A673 (cell line): ENCODE measurements at regions not wholly inside any gene's neighbourhood (a gene's known extent, or its start where the extent isn't known, plus 50 kb on each side); places are given as distances from the start of the nearest gene placed in this dataset.

Experiments used
- BruUV-seq: library from RNA; stranded (reverse); fragments of 400-500 nt; replicated peaks from 2 replicates; lab custom pipeline; 2021; lab: Mats Ljungman, UMichigan
- CTCF ChIA-PET: fragments of 300-600 bp; sonication (Branson Sonifier 250); formaldehyde crosslinking; loops from one replicate; lab custom pipeline; 2022; ENCODE audit warnings: antibody characterized with exemption; lab: Charles Lee
- POLR2A ChIA-PET: fragments of 300-600 bp; sonication (Branson Sonifier 250); formaldehyde crosslinking; loops from one replicate; lab custom pipeline; 2022; ENCODE audit warnings: antibody characterized with exemption; ENCODE audit not compliant: low non-redundant PET; lab: Charles Lee
- DNase-seq: peaks from one replicate; pipeline ENCODE4 v3.0.0-alpha.2; 2015; ENCODE audit warnings: low spot score
- H3K27ac ChIP-seq: fragments of 200-600 bp; sonication (generic); 2 replicates; pipeline ENCODE4 v1.5.1; 2016; ENCODE audit warnings: mixed run types, low read depth, mild to moderate bottlenecking, mixed read lengths, antibody characterized with exemption, low read length; ENCODE audit not compliant: poor library complexity, severe bottlenecking
- H3K27me3 ChIP-seq: fragments of 200-600 bp; sonication (generic); replicated peaks from 2 replicates; pipeline ENCODE4 v1.6.1; 2017; ENCODE audit warnings: mixed run types, low read depth, mild to moderate bottlenecking, mixed read lengths, antibody characterized with exemption, low read length; ENCODE audit not compliant: insufficient read depth, poor library complexity
- H3K36me3 ChIP-seq: fragments of 200-600 bp; sonication (generic); 2 replicates; pipeline ENCODE4 v1.6.1; 2016; ENCODE audit warnings: mixed run types, mild to moderate bottlenecking, mixed read lengths, antibody characterized with exemption, low read length; ENCODE audit not compliant: insufficient read depth, poor library complexity, severe bottlenecking
- H3K4me1 ChIP-seq: fragments of 200-600 bp; sonication (generic); 2 replicates; pipeline ENCODE4 v1.6.1; 2017; ENCODE audit warnings: mixed run types, mild to moderate bottlenecking, mixed read lengths, antibody characterized with exemption, low read length; ENCODE audit not compliant: insufficient read depth, poor library complexity, severe bottlenecking
- H3K4me3 ChIP-seq: fragments of 200-600 bp; sonication (generic); 2 replicates; pipeline ENCODE4 v1.5.1; 2016; ENCODE audit warnings: low read depth, mixed run types, mild to moderate bottlenecking, mixed read lengths, low read length; ENCODE audit not compliant: poor library complexity, severe bottlenecking
- H3K9me3 ChIP-seq: fragments of 200-600 bp; sonication (generic); 2 replicates; pipeline ENCODE4 v1.6.1; 2016; ENCODE audit warnings: mixed run types, low read depth, mild to moderate bottlenecking, mixed read lengths, antibody characterized with exemption, low read length; ENCODE audit not compliant: poor library complexity, severe bottlenecking
- CTCF ChIP-seq: fragments of 300-800, 200-600 bp; sonication (generic); conservative IDR thresholded peaks from 2 replicates; pipeline ENCODE4 v1.5.1; 2017; ENCODE audit warnings: low read depth, mild to moderate bottlenecking, antibody characterized with exemption, low read length, moderate library complexity, mixed read lengths
- EZH2 ChIP-seq: fragments of 200-600 bp; sonication (generic); IDR thresholded peaks from 2 replicates; pipeline ENCODE4 v1.6.1; 2017; ENCODE audit warnings: borderline replicate concordance, low read depth, mild to moderate bottlenecking, mixed read lengths, antibody characterized with exemption, low read length; ENCODE audit not compliant: poor library complexity, severe bottlenecking
- intact Hi-C: fragments of 100-400 bp; cut with micrococcal nuclease; formaldehyde crosslinking; loops from one replicate; pipeline ENCODE4 v1.10.0; 2022; ENCODE audit not compliant: unreplicated experiment

- intact Hi-C loops, result no loop called here
- POLR2A ChIA-PET, result no interaction called here
- peaks cover 9% of the 10 kb centered on the region for H3K27me3 ChIP-seq
- H3K36me3 ChIP-seq, result no peaks in the 10 kb centered on the region
- no TSS peak for BruUV-seq
- H3K9me3 ChIP-seq, result no peaks in the 10 kb centered on the region
- no peaks in the 10 kb centered on the region for H3K4me1 ChIP-seq
- H3K4me3 ChIP-seq, result no peak overlapping the region
- H3K27ac ChIP-seq, result no peak overlapping the region
- DNase-seq, result no peak
- TF ChIP-seq EZH2 (no peak), CTCF (no peak)
- CTCF ChIA-PET, result no interaction called here
Measured at GRCh38 chr16:51009813-51010212, 141.3 kb downstream of the SALL1 start.

- H3K27me3 ChIP-seq, result peaks cover 9% of the 10 kb centered on the region
- POLR2A ChIA-PET, result no interaction called here
Measured at GRCh38 chr16:51009359-51009758, 141.7 kb downstream of the SALL1 start.

GRCh38 chr16:51008607-51009006 lies 142.5 kb downstream of the SALL1 start:
- no TSS peak for BruUV-seq
- no peak overlapping the region for H3K27ac ChIP-seq
- ChIA-PET POLR2A (no interaction called here), CTCF (no interaction called here)
- no peak for TF ChIP-seq CTCF
- TF ChIP-seq EZH2, result no peak
- intact Hi-C loops, result no loop called here
- H3K4me3 ChIP-seq, result no peak overlapping the region
- H3K36me3 ChIP-seq, result no peaks in the 10 kb centered on the region
- H3K9me3 ChIP-seq, result no peaks in the 10 kb centered on the region
- peaks cover 9% of the 10 kb centered on the region for H3K27me3 ChIP-seq
- DNase-seq, result no peak
- no peaks in the 10 kb centered on the region for H3K4me1 ChIP-seq

More at GRCh38 chr16:51009359-51009758, 141.7 kb downstream of the SALL1 start:
- no peak overlapping the region for H3K27ac ChIP-seq
- no TSS peak for BruUV-seq
- no peaks in the 10 kb centered on the region for H3K9me3 ChIP-seq
- H3K36me3 ChIP-seq, result no peaks in the 10 kb centered on the region
- CTCF ChIA-PET, result no interaction called here
- no peaks in the 10 kb centered on the region for H3K4me1 ChIP-seq
- intact Hi-C loops, result no loop called here
- TF ChIP-seq CTCF, result no peak
- TF ChIP-seq EZH2, result no peak
- no peak for DNase-seq
- no peak overlapping the region for H3K4me3 ChIP-seq
